H9 (cell line): ENCODE measurements at regions not wholly inside any gene's neighbourhood (a gene's known extent, or its start where the extent isn't known, plus 50 kb on each side); places are given as distances from the start of the nearest gene placed in this dataset.

ENCODE experiments used
- DNase-seq: peaks from one replicate; pipeline ENCODE4 v3.0.0-alpha.2; 2017
- H2AFZ ChIP-seq: one replicate; pipeline ENCODE4 v1.6.1; 2013; ENCODE audit warnings: mild to moderate bottlenecking, low read length, control low read depth, moderate library complexity
- H2AK5ac ChIP-seq: 2 replicates; pipeline ENCODE4 v1.6.1; 2013; ENCODE audit warnings: low read length, control low read depth, mixed read lengths; ENCODE audit not compliant: insufficient read length
- H2BK120ac ChIP-seq: one replicate; pipeline ENCODE4 v1.6.1; 2013; ENCODE audit warnings: low read depth, mild to moderate bottlenecking, low read length, control low read depth, inconsistent platforms; ENCODE audit not compliant: poor library complexity, severe bottlenecking
- H2BK12ac ChIP-seq: 2 replicates; pipeline ENCODE4 v1.6.1; 2013; ENCODE audit warnings: low read length, control low read depth, mixed read lengths, low read depth; ENCODE audit not compliant: insufficient read length
- H2BK15ac ChIP-seq: 2 replicates; pipeline ENCODE4 v1.6.1; 2013; ENCODE audit warnings: low read depth, low read length, control low read depth
- H2BK20ac ChIP-seq: one replicate; pipeline ENCODE4 v1.6.1; 2013; ENCODE audit warnings: low read depth, mild to moderate bottlenecking, low read length, control low read depth, inconsistent platforms; ENCODE audit not compliant: poor library complexity, severe bottlenecking
- H2BK5ac ChIP-seq: 2 replicates; pipeline ENCODE4 v1.6.1; 2013; ENCODE audit warnings: low read length, control low read depth, mixed read lengths; ENCODE audit not compliant: insufficient read length
- H3K14ac ChIP-seq: 2 replicates; pipeline ENCODE4 v1.6.1; 2013; ENCODE audit warnings: low read length, control low read depth; ENCODE audit not compliant: insufficient read depth
- H3K18ac ChIP-seq: 2 replicates; pipeline ENCODE4 v1.6.1; 2013; ENCODE audit warnings: low read depth, mild to moderate bottlenecking, mixed read lengths, low read length, control low read depth; ENCODE audit not compliant: insufficient read length
- H3K23ac ChIP-seq: 2 replicates; pipeline ENCODE4 v1.6.1; 2013; ENCODE audit warnings: low read length, control low read depth, mixed read lengths, low read depth; ENCODE audit not compliant: insufficient read length
- H3K23me2 ChIP-seq: 2 replicates; pipeline ENCODE4 v1.6.1; 2013; ENCODE audit warnings: low read depth, mild to moderate bottlenecking, mixed read lengths, low read length, control low read depth; ENCODE audit not compliant: insufficient read length, poor library complexity, severe bottlenecking
- H3K27ac ChIP-seq: 2 replicates; pipeline ENCODE4 v1.5.1; 2013; ENCODE audit warnings: low read length, control low read depth, mixed read lengths, low read depth; ENCODE audit not compliant: insufficient read length
- H3K27me3 ChIP-seq: 2 replicates; pipeline ENCODE4 v1.6.1; 2013; ENCODE audit warnings: low read length, control low read depth, inconsistent platforms; ENCODE audit not compliant: insufficient read depth
- H3K4ac ChIP-seq: 2 replicates; pipeline ENCODE4 v1.6.1; 2013; ENCODE audit warnings: low read depth, mild to moderate bottlenecking, control low read depth, inconsistent platforms, low read length, moderate library complexity
- H3K4me1 ChIP-seq: 2 replicates; pipeline ENCODE4 v1.6.1; 2013; ENCODE audit warnings: low read length, control low read depth, inconsistent platforms; ENCODE audit not compliant: insufficient read depth
- H3K4me2 ChIP-seq: 2 replicates; pipeline ENCODE4 v1.6.1; 2013; ENCODE audit warnings: low read length, control low read depth, mixed read lengths; ENCODE audit not compliant: insufficient read length, insufficient read depth
- H3K56ac ChIP-seq: 2 replicates; pipeline ENCODE4 v1.6.1; 2013; ENCODE audit warnings: low read depth, mild to moderate bottlenecking, mixed read lengths, low read length, control low read depth; ENCODE audit not compliant: insufficient read length
- H3K79me1 ChIP-seq: 2 replicates; pipeline ENCODE4 v1.6.1; 2013; ENCODE audit warnings: low read depth, mild to moderate bottlenecking, moderate library complexity, low read length, control low read depth, inconsistent platforms; ENCODE audit not compliant: insufficient read depth, poor library complexity, severe bottlenecking
- H3K79me2 ChIP-seq: 2 replicates; pipeline ENCODE4 v1.6.1; 2013; ENCODE audit warnings: low read length, control low read depth, inconsistent platforms; ENCODE audit not compliant: insufficient read depth
- H3K9ac ChIP-seq: 2 replicates; pipeline ENCODE4 v1.6.1; 2013; ENCODE audit warnings: low read length, control low read depth, mixed read lengths; ENCODE audit not compliant: insufficient read length; ENCODE audit errors: extremely low read depth
- H3K9me3 ChIP-seq: one replicate; pipeline ENCODE4 v1.6.1; 2013; ENCODE audit warnings: low read depth, low read length, inconsistent platforms; ENCODE audit not compliant: control insufficient read depth
- H3T11ph ChIP-seq: one replicate; pipeline ENCODE4 v1.6.1; 2013; ENCODE audit warnings: mild to moderate bottlenecking, low read length, control low read depth, inconsistent platforms
- H4K20me1 ChIP-seq: one replicate; pipeline ENCODE4 v1.6.1; 2013; ENCODE audit not compliant: control insufficient read depth, insufficient read length, insufficient read depth
- H4K5ac ChIP-seq: 2 replicates; pipeline ENCODE4 v1.6.1; 2013; ENCODE audit warnings: low read depth, mild to moderate bottlenecking, mixed read lengths, low read length, control low read depth; ENCODE audit not compliant: insufficient read length
- H4K8ac ChIP-seq: replicated peaks from 2 replicates; pipeline ENCODE4 v1.6.1; 2013; ENCODE audit warnings: low read length, control low read depth, mixed read lengths, low read depth; ENCODE audit not compliant: insufficient read length
- H4K91ac ChIP-seq: 2 replicates; pipeline ENCODE4 v1.6.1; 2013; ENCODE audit warnings: low read depth, mild to moderate bottlenecking, moderate library complexity, mixed read lengths, low read length, control low read depth; ENCODE audit not compliant: insufficient read length
- H3K27ac Mint-ChIP-seq, 3 experiments: 2 replicates in 2 of 3; 3 replicates in 1 of 3; pipeline ENCODE4 v1.8.0; 2020 to 2021; ENCODE audit warnings: mixed read lengths in 3 of 3, mild to moderate bottlenecking in 1 of 3, moderate library complexity in 1 of 3
- H3K27me3 Mint-ChIP-seq: 2 replicates; pipeline ENCODE4 v1.8.0; 2021; ENCODE audit warnings: low read depth, mild to moderate bottlenecking, moderate library complexity, mixed read lengths
- H3K36me3 Mint-ChIP-seq, 3 experiments: 2 replicates in 2 of 3; 3 replicates in 1 of 3; pipeline ENCODE4 v1.8.0; 2020 to 2021; ENCODE audit warnings: low read depth in 3 of 3, mixed read lengths in 3 of 3; ENCODE audit not compliant: insufficient read depth in 1 of 3
- H3K4me1 Mint-ChIP-seq, 2 experiments: 2 replicates each; pipeline ENCODE4 v1.8.0; 2020; ENCODE audit warnings: mixed read lengths in 2 of 2
- H3K4me3 Mint-ChIP-seq, 2 experiments: 2 replicates in 1 of 2; 3 replicates in 1 of 2; pipeline ENCODE4 v1.8.0; 2020 to 2021; ENCODE audit warnings: mild to moderate bottlenecking in 2 of 2, mixed read lengths in 2 of 2, moderate library complexity in 1 of 2
- H3K9me3 Mint-ChIP-seq, 2 experiments: 2 replicates in 1 of 2; 3 replicates in 1 of 2; pipeline ENCODE4 v1.8.0; 2020; ENCODE audit warnings: mild to moderate bottlenecking in 2 of 2, mixed read lengths in 2 of 2, moderate library complexity in 1 of 2
- CTCF ChIP-seq: fragments of 200-600 bp; sonication (generic); conservative IDR thresholded peaks from 3 replicates; pipeline ENCODE4 v1.8.0; 2021; ENCODE audit warnings: antibody characterized with exemption, mild to moderate bottlenecking
- WGBS: extraction: QIAGEN DNeasy Blood & Tissue Kit; methylation state at CpG from one replicate; pipeline ENCODE4 v1.1.7; 2013; ENCODE audit warnings: missing lambda C conversion rate, low lambda C conversion rate, mixed read lengths; ENCODE audit not compliant: insufficient read length; ENCODE audit errors: extremely low coverage; 5-methylcytosine and 5-hydroxymethylcytosine counted together

- no peak for DNase-seq
- H3K14ac ChIP-seq: no peak overlapping the region
- H2BK5ac ChIP-seq: no peak overlapping the region
- Mint-ChIP-seq H3K4me1 (no peaks in the 10 kb centered on the region; a peak in 1 of 4 replicates), H3K4me3 (no peak overlapping the region), H3K27me3 (peaks cover 61% of the 10 kb centered on the region), H3K36me3 (no peaks in the 10 kb centered on the region), H3K9me3 (no peaks in the 10 kb centered on the region; a peak in 2 of 5 replicates), H3K27ac (no peak overlapping the region; a peak in 1 of 7 replicates)
- no peak overlapping the region for H3K9ac ChIP-seq
- H3K4ac ChIP-seq: no peak overlapping the region
- no peaks in the 10 kb centered on the region for H3K79me1 ChIP-seq
- no peak overlapping the region for H2AK5ac ChIP-seq
- no peaks in the 10 kb centered on the region for H4K20me1 ChIP-seq
- no peak overlapping the region for H3K27ac ChIP-seq
- H4K5ac ChIP-seq: no peak overlapping the region
- no peaks in the 10 kb centered on the region for H3K79me2 ChIP-seq
- no peak overlapping the region for H3K23ac ChIP-seq
- H3K23me2 ChIP-seq: no peaks in the 10 kb centered on the region
- no peak overlapping the region for H3T11ph ChIP-seq
- H2AFZ ChIP-seq: no peak overlapping the region
- H3K4me1 ChIP-seq: no peaks in the 10 kb centered on the region
- H2BK120ac ChIP-seq: no peak overlapping the region
- no peaks in the 10 kb centered on the region for H3K9me3 ChIP-seq
- peaks cover 1% of the 10 kb centered on the region; the same call in 1 of the 2 replicates for H3K27me3 ChIP-seq
- no peak overlapping the region for H2BK15ac ChIP-seq
- no peak overlapping the region for H2BK12ac ChIP-seq
- no peak overlapping the region for H4K91ac ChIP-seq
- no peak overlapping the region for H3K56ac ChIP-seq
- H3K4me2 ChIP-seq: no peak overlapping the region
- no CpG with 5 or more reads among the region's 13 CpGs for WGBS
- H3K18ac ChIP-seq: no peak overlapping the region
- H2BK20ac ChIP-seq: no peak overlapping the region
- TF ChIP-seq CTCF: no peak
- H4K8ac ChIP-seq: no peak overlapping the region
These were observed 103.4 kb downstream of the FAM204A start for GRCh38 chr10:118238573-118239235.
